22Rv1 (cell line): ENCODE measurements at regions not wholly inside any gene's neighbourhood (a gene's known extent, or its start where the extent isn't known, plus 50 kb on each side); places are given as distances from the start of the nearest gene placed in this dataset.

Experiments used
- CTCF ChIP-seq: fragments of 450-650 bp; IDR thresholded peaks from 2 replicates; pipeline ENCODE4 v1.5.1; 2017; ENCODE audit warnings: mild to moderate bottlenecking
- ZFX ChIP-seq: fragments of 450-650 bp; IDR thresholded peaks from 2 replicates; pipeline ENCODE4 v1.6.1; 2017; ENCODE audit warnings: antibody characterized with exemption, borderline replicate concordance

DNA sequence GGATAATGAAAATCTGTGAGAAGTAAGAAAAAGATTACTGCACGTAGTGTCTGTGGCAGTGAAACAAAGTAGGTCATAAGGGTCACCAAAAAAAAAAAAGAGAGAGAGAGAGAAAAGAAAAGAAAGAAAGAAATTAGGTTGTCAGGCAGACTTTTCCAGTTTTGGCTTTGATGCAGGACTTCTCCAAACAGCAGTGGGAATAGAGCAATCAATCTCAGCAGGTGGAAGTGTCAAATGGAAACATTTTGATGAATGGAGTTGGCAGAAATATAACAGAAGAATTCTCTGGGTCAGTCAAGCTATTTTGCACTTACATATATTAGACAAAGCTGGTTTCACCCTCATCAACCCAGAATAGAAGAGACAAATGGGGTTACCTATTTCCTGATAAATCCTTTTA is 745.8 kb downstream of the SLC6A15 start:
- TF ChIP-seq CTCF: no peak
- TF ChIP-seq ZFX: no peak
